HG03139 (cell line): ENCODE measurements at regions not wholly inside any gene's neighbourhood (a gene's known extent, or its start where the extent isn't known, plus 50 kb on each side); places are given as distances from the start of the nearest gene placed in this dataset.

Experiments used
- ATAC-seq: cut with Tn5 transposase; IDR thresholded peaks from one replicate; pipeline ENCODE4 v1.9.1; 2021; ENCODE audit not compliant: unreplicated experiment

DNA sequence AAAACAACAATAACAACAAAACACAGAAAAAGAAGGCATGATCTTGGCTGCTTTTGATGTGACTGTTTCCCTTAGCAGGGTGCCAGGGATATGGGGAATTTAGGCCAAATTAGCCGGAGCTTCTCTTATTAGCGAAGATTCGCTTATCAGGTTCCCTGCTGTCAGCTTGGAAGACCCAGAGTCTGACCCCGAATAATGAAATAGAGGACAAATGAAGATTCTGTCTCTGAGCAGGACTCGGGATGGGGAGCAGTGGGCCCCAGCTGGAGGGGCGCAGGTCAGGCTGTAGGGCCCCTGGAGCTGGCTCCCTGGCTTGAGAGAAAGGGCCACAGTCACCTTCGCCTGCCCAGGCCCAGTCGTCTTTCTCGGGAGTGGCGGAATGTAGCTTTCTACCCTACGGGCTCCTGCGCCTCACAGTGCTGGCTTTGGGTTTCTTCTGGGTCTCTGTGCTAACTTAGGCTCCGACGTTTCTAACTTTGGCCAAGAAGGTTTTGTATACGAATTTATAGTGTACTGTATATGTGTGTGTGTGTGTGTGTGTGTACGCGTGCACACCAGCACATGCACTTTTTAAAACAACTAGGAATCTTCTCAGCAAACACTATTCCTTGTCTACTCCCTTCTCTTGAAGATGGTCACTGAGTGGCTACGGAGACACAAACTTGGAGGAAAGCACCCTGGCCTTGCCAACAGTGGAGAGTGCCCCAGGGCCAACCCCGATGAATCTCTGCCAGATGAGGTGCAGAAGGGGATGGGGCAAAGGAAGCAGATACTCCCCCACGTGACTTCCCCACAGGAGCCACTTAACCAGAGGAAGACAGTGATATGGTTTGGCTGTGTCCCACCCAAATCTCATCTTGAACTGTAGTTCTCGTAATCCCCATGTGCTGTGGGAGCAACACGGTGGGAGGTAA lies 195.6 kb upstream of the COPS8 start:
- no peak for ATAC-seq

DNA sequence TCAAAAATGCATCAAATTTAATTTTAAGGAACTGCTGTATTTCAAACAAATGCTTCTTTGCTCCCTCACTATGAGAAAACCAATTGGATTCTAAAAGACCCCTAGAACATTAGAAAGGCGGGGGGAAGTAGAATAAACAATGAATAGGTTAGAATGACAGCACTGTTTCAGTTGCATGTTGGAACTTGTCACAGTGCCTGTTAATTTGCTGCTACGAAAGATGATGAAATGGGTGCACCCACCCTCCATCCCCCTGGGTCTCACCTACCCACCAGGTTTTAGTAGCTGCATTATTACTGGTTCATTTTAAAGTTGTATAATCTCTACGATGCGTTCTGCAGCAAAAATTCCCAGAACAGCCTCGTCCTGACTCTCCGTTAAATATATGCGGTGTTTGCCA lies 193.0 kb upstream of the COPS8 start:
- ATAC-seq: no peak

DNA sequence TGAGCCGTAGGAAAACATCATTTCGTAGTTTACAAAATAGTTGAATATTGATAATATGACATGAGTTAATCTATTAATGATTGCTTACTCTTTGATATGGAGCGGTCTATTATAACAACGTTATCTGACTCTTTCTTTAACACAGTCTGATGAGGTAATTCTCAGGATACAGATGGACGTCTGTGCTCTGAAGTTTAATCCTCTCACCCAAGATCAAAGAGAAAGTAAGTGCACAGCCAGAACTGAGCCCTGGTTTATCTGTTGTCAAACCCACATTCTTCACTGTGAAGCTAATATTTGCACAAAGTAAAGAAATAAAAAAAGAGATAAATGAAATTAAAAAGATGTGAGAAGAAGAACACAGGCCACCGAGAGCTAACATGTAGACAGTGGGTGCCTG lies 190.9 kb upstream of the COPS8 start:
- no peak for ATAC-seq

GRCh38 chr2:236895497-236895896 lies 190.2 kb upstream of the COPS8 start:
- ATAC-seq: no peak

- ATAC-seq: no peak
These were observed 189.0 kb upstream of the COPS8 start for GRCh38 chr2:236896688-236897087.

DNA sequence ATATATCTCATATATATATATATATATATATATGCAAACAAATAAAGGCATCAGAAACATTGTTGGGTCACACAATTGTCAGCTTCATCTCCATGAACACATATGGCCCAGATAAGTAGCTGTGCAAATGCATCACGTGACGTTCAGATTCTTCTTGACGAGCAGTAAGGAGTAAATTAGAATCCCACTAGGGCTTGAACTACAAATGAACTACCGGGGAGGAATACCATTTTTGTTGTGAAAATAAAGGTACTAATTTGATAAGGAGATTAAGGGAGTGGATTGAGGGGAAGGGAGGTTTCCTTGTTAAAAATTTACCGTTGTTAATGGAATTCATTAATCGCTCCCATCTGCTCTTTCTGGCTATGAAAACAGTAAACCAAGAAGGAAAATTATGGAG lies 186.5 kb upstream of the COPS8 start:
- no peak for ATAC-seq

- ATAC-seq: no peak
These were observed 185.6 kb upstream of the COPS8 start for GRCh38 chr2:236899950-236900640.

DNA sequence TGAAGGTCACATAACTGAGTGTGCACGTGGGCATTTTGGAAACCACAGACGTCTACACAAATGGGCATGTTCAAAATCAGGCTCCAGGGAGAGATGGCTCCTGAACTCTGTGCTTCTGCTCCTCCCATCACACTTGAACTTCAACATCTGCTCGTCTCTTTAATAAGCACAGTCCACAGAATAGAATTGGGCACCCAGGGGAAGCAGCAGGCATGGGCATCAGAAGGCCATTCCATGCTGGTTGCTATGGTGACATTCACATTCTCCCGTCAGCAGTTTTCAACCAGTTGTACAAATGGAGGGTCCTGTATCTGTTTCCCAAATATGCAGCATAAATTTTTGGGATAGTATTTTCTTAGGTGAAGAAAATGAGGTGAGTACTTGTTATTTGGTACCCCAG lies 183.7 kb upstream of the COPS8 start:
- no peak for ATAC-seq

GRCh38 chr2:236903978-236904377 lies 181.7 kb upstream of the COPS8 start:
- ATAC-seq: no peak

GRCh38 chr2:236904389-236905263 lies 181.1 kb upstream of the COPS8 start:
- no peak for ATAC-seq

- ATAC-seq: no peak
These were observed 179.7 kb upstream of the COPS8 start for GRCh38 chr2:236905976-236906375.

DNA sequence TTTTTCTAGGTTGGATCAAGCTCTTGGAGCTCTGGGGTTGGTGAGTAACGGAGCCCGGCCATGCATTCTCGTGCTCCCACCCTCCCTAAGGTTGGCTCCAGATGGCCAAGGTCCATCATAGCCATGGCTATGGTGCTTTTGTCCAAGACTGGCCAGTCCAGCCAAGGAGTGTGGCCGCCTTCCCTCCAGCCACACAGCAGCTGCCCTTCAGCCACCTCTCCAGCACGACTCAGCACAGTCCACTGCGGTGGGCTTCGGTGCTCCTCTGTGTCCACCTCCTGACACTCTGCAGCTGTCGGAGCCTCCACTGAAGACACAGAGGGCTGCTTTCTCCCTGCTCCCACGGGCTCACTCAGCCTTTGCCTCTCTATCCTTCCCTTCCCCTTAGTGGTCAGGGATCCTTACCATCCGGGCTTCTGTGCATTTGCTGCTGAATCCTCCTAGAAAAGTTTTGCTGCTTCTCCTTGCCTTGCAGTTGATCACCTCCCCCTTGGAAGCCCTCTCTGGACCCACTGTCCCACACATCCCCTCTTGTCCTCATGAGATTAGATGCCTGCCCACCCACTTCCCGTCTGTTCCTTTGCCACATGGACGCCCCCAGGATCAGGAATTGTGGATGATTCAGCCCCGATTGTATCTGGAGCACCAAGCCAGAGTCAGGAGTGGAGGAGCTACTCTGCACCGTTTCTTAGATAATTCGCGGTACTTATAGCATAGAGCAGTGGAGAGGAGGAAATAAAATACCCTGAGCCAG lies 177.1 kb upstream of the COPS8 start:
- no peak for ATAC-seq

DNA sequence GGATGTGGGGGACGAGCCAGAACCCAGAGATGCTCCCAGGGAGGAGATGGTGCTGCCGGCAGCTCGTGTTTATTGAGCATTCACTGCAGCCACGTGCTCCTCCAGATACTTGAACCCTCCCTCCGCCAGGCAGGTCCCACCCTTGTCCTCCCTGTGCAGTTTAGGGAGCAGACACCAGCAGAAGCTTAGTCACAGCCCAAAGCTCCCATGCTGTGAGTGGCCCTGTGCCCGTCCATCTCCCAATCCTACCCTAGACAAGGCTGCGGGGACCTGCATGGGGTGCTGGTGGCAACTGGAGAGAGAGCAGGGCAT lies 176.5 kb upstream of the COPS8 start:
- no peak for ATAC-seq

DNA sequence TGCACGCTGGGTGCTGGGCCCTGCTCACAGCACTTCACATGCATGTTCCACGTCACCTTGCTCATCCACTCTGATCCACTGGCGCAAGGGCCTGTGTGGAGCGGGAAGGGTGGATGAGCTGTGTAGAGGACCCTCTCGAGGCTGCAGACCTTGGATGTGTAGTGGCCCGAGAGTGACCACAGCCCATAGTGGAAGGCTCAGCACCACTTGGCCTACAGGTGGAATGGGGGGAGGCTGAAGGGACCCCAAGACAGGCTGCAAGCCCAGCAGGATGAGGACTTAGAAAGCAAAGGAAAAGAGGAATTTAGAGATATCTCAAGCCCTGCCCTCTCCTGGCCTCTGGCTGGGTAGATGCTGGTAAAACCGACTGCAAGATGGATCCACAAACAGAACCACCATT lies 175.9 kb upstream of the COPS8 start:
- ATAC-seq: no peak

GRCh38 chr2:236910781-236911495 lies 174.8 kb upstream of the COPS8 start:
- ATAC-seq: no peak

DNA sequence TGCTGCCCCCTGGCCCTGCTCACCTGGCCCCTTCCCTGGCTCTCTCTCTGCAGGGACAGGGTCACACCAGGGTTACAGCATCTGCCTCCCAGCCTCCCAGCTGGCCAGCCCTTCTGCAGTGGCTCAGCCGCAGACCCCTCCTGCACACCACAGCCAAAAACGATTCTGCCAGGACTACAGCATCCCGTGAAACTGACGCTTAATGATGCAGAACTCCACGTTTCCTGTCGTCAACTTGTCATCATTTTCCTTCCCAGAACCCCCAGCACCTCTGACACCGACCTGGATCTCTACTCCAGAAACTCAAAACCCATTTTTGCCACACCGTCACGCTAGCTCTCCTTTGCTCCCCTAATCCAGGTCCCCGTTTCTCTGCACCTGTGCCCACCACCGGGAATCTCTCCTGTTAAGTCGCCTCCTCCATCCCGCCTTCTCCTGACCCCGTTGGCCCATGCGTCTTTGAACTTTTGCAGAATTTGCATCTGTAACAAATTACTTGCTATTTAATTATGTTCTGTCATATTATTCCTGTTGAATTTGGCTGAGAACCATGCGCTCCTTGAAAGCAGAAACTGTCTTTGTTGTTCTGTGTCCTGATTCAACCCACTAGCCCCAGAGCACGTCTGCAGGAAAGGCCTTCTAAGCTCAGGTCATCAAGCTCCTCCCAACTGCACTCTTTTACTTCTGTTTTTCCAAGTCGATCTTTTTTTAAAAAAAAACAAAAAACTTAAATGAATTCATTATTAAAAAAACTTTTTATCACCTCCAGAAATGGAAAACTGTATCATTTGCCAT lies 173.2 kb upstream of the COPS8 start:
- ATAC-seq: no peak

DNA sequence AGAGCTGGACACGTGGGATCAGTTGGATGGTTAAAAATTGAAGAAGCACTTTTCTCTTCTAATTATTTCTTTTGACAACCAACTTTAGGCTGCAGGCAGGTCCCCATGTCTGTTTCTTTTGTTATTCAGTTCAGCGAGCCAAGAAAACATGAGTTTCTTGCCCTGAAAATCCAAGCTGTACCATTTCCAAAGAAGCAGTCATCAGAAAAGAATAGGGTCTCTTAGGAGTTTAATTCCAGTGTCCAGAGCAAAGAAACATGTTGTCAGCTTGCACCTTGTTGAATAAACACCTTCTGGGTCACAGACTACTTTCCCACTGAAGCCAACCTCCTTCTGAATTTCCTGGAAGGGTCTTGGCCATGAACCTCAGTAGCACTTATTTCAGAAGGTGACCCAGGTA lies 170.5 kb upstream of the COPS8 start:
- no peak for ATAC-seq

DNA sequence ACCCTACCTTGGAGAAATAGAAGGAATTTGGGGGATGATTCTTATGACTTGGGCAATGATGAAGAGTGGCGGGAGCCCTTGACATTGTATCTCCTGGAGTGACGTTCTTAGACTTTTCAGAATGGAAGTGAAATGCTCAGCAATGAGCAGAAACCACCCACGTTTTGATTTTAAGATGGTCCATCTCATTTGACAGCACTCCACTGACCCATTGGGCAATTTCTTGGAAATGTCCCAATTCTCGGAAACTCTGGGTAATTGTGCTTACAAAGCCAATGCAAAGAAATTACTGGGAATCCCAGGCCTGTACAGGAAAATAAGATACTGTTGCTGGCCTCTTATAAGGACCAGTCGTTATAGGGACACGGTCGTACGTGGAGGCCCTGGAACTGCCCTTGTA lies 170.0 kb upstream of the COPS8 start:
- no peak for ATAC-seq

DNA sequence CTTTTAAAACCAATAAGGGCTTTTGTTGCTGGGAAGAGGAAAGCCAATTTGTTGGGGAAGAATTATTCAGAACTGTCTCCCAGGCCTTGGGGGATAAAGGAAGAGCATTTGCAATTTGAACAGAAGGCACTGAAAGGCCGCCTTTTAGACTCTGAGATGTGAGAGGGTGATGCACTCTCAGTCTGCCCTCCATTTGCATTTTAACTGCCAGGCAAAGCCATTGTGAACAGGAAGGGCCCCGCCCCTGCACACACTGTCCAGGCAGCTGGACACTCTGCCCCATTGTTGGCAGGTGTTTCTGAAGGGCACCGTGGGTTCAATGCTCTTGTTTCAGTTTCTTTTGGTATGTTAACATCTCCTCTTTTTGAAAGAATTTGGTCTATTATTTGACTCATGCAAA lies 169.5 kb upstream of the COPS8 start:
- ATAC-seq: no peak

- no peak for ATAC-seq
These were observed 169.0 kb upstream of the COPS8 start for GRCh38 chr2:236916651-236917050.
